GM19468 (cell line): ENCODE measurements at regions not wholly inside any gene's neighbourhood (a gene's known extent, or its start where the extent isn't known, plus 50 kb on each side); places are given as distances from the start of the nearest gene placed in this dataset.
"Not testable (repeated sequence)": the region's sequence is repeated elsewhere in the genome, so short reads cannot be mapped to it uniquely, and the experiment has no call there.

Source experiments
- ATAC-seq: cut with Tn5 transposase; IDR thresholded peaks from one replicate; pipeline ENCODE4 v1.9.1; 2021; ENCODE audit warnings: mild to moderate bottlenecking, moderate library complexity, moderate number of reproducible peaks; ENCODE audit not compliant: unreplicated experiment; ENCODE audit errors: extremely low read depth

DNA sequence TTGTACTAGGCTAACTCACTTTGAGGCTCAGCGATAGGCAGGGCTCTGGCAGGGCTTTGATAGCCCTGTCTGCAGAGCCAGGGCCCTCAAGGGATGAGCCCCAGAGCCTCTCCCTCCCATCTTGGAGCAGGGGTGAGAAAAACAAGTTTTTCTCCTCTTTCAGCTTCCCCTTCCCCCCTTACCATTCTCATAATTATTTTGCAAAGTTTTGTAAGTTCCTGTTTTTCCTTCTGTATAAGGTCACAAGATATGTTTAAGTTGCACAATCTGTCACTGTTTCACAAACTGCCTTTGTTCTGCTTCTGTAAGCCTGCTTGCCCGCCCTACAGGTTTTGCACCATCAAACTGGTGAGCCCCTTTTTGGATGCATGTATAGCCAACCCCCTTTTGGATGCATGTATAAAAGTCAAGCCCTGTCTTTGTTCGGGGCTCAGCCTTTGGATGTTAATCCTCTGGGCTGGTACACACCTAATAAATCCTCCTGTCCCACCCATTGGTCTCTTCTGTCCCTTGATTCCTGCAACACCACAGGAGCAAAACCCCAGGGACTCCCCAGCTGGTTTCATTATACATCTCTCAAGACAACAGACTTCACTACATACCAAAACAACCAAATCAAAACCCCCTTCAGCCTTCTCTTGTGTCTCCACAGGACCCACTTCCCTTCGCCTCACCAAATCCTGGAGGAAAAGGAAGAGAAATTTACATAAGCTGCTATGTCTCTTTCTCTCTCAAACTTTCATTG is 52.5 kb upstream of the RESF1 start:
- no peak for ATAC-seq

DNA sequence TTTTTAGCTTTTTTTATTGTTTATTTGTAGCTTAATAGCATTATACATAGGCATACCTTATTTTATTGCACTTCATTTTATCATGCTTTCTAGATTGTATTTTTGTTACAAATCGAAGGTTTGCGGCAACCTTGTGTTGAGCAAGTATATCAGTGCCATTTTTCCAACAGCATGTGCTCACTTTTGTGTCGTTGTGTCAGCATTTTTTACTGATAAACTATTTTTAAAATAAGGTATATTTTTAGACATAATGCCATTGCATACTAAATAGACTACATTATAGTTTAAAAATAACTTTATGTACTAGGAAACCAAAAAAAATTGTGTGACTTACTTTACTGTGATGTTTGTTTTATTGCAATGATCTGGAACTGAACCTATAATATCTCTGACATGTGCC is 56.2 kb upstream of the RESF1 start:
- no peak for ATAC-seq

DNA sequence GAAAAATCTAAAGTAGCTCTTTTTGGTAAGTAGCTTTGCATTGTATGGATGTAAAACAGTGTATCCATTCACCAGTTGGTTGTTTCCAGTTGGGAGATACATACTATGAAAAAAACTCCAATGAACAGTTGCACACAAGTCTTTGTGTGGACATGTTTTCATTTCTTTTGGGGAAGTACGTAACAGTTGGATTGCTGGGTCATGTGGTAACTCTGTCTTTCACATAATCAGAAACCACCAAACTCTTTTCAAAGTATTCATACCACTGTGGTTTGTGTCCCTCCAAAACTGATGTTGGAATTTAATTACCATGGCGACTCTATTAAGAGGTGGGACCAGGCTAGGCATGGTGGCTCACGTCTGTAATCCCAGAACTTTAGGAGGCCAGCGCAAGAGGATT is 58.9 kb upstream of the RESF1 start:
- no peak for ATAC-seq

DNA sequence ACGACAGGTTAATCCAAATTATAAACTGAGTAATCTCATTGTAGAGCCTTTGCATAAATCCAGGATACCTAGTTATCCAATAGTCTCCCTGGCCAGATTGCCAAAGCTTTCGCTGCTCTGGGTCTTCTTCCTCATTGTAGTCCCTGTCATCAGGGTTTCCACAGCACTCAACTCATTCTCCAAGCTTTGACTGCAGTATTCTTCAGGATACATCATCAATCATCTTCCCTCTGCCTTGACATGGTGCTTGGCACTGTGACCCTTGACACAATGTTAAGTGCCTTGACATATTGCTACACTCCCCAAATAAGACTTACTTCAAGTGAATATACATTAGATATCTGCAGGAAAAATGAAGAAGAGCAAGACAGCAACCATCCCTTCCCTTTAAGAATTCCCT is 60.1 kb upstream of the RESF1 start:
- no peak for ATAC-seq

DNA sequence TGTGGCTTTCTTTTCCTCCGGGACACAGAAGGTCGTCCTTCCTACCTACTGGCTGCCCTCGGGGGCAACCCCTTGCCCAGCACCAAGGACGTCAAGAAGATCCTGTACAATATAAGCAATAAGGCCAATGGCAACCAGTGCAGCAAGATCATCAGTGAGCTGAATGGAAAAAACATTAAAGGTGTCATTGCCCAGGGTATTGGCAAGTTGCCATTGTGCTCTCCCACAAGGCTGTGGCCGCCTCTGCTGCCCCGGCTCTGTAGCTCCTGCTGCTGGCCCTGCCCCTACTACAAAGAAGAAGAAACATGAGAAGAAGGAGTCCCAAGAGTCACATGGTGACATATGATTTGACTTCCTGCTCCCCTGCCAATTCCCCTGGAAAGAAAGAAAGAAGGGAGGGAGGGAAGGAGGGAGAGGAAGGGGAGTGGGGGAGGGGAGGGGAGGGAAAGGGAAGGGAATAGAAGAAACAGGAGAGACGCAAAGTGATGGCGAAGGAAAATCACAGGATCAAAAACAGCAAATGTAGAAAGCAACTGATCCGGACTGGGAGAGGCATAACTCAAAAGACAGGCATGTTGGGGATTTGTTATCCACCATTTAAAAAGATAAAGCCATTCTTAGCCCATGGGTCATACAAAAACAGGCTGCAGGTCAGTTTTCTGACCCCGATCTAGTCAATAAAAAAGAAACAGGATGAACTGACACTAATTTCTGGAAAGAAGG is 61.3 kb upstream of the RESF1 start:
- no peak for ATAC-seq

DNA sequence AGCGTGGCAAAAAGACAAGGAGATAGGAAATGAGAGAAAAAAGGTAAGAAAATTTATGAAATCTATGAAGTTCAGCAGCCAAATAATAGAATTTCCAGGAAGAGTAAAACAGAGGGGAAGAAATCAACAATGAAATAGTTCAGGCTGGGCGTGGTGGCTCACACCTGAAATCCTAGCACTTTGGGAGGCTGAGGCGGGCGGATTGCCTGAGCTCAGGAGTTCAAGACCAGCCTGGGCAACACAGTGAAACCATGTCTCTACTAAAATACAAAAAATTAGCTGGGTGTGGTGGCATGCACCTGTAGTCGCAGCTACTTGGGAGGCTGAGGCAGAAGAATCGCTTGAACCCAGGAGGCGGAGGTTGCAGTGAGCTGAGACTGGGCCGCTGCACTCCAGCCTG is 62.1 kb upstream of the RESF1 start:
- ATAC-seq: not testable (repeated sequence)

DNA sequence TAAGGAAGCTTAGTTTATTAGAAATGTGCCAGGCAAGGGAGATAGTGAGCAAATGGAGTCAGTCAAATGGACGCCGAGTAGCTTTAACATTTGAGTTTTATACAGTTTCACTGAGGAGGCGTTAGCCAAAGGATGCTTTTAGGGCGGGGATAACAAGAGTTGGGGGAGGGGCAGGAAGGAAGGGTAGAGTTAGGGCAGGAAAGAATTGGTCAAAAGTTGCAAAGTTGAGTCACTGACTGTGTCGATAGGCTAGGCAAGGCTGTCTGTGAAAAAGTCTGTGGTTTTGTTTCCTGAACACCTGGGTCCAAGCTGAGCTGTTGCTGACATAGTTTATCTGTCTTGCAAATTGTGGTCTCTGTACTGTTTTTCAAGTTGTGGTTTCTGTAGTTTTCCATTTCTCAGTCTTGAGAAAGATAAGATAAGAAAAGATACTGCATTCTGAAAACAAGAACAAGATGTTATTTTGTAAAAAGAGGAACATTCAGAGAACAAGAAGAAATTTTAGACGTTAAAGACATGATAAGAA is 62.6 kb upstream of the RESF1 start:
- peak; percentile 97 for ATAC-seq

DNA sequence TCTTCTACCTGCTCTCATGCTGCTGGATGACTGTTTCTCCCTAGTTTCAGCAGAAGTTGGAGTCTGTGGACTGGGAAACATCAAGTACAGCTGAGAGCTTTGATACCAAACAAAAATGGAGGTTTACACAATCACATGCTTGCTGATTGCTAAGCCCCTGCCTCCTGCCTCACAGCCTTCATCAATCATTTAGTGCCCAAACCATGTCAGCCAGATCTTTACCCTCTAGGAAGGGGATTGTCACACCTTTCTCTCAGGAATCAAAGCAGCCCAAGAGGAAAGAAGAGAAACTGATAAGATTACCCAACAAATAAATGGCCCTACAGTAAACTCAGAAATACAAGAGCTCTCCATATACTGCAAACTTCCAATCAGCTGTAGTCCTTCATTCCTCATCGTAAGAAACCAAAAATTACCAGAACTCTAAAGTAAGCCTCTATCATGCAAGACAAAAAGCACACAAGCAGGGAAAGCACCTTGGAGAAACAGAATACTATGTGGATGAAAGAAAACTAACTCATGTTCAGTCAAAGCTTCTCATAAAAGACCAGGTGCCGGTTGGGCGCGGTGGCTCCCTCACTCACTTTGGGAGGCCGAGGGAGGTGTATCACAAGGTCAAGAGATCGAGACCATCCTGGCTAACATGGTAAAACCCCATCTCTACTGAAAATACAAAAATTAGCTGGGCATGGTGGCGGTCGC is 63.6 kb upstream of the RESF1 start:
- ATAC-seq: no peak

DNA sequence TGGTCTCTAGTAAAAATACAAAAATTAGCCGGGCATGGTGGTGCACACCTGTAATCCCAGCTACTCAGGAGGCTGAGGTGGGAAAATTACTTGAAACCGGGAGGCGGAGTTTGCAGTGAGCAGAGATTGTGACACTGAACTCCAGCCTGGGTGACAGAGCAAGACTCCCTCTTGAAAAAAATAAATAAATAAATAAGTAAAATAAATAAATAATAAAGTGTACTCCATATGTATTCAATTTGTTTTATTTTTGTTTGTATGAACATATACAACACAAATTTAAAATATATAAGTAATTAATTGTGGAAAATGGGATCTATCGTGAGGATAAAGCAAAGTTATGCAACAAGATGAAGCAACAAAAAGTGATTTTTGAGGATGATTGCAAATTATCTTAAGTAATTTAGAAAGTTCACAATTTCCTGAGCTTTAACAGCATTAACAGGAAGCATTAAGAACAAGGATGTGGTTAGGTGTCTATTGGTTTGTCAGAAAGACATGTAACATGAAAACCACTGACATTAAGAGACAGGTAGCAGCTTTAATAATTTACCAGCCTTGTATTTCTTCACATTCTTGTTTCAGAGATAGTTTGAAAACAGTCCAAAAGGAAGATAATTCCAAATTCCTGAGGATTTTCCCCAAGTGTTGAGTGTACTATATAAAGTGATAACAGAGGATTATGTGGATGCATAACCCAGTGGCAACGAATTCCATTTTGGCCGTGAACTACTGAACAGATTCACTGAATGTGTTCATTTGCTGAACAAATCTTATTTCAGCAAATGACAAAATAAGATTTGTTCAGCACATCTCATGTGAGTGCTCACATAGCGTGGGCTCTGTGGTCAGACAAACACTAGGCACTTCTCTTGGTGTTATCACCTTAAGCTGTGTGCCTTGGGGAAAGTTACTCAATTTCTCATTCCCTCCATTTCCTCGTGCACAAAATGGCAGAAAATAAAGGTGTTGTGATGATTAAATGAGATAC is 68.6 kb upstream of the RESF1 start:
- ATAC-seq: no peak

DNA sequence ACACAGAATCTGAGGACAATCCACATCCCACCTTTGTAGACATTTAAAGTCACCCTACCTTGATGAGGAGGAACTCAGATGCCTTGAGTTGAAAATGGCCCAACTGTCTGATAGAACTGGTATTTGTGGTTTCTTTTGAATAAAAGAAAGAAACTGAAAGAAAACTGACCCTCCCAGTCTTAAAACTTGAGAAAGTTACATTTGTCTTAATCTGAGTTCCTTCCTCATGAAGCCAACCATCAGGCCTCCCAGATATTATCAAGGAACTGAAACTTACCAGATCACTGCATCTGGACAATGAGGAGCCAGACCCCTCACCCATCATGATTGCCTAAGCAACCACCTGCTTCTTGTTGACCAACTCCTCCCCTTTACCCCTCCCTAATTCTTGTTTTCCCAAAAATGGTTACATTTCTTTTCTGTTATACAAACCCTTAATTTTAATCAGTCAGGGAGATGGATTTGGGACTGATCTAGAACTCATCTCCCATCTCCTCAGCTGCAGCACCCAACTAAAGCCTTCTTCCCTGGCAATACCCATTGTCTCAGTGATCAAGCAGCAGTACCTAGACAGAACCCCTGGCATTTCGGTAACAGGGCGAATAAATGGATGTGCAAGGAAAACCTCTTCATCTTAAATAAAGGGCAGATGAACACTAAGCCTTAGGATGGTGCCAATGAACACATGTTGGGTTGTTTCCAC is 72.0 kb upstream of the RESF1 start:
- no peak for ATAC-seq

DNA sequence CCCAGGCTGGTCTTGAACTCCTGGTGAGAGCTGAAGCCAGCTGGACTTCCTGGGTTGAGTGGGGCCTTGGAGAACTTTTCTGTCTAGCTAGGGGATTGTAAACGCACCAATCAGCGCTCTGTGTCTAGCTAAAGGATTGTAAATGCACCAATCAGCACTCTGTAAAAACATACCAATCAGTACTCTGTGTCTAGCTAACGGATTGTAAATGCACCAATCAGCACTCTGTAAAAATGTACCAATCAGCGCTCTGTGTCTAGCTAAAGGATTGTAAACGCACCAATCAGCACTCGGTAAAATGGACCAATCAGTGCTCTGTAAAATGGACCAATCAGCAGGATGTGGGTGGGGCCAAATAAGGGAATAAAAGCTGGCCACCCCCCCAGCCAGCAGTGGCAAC is 76.5 kb upstream of the RESF1 start:
- ATAC-seq: not testable (repeated sequence)

DNA sequence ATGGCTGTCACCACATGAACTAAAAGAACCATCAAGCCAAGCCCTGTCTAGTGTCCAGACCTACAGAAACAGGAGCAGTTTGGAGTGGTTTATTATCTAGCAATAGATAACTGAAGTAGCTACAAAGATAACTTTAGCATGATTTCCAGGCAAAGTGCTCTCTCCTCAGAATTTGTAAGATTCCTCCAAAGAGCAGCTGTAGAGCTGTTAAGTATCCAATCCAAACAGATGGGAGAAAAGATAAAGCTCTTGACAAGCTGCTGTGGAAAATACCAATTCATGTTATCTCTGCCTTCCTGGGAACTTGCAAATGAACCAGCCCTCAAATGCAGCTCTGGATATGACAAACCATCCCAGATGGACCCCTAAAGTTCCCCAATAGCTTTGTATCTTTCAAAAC is 78.9 kb upstream of the RESF1 start:
- no peak for ATAC-seq

DNA sequence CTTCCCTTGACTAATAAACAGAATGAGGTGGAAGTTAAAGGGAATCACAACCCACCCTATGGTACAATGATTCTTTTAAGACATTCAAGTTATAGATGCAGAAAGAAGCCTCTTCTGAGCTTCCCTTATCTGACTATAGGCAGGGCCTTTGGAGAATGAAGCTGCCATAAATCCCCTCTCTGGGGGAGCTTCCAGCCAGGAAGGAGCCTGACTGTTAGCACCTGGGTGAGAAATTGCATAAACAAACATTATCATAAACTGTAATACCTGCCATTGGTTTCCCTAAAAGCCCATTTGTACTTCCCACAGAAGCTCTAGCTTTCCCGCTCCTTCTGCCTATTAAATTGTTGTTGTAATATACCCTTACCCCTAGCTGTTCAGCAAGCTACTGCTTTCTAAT is 81.3 kb upstream of the RESF1 start:
- no peak for ATAC-seq

DNA sequence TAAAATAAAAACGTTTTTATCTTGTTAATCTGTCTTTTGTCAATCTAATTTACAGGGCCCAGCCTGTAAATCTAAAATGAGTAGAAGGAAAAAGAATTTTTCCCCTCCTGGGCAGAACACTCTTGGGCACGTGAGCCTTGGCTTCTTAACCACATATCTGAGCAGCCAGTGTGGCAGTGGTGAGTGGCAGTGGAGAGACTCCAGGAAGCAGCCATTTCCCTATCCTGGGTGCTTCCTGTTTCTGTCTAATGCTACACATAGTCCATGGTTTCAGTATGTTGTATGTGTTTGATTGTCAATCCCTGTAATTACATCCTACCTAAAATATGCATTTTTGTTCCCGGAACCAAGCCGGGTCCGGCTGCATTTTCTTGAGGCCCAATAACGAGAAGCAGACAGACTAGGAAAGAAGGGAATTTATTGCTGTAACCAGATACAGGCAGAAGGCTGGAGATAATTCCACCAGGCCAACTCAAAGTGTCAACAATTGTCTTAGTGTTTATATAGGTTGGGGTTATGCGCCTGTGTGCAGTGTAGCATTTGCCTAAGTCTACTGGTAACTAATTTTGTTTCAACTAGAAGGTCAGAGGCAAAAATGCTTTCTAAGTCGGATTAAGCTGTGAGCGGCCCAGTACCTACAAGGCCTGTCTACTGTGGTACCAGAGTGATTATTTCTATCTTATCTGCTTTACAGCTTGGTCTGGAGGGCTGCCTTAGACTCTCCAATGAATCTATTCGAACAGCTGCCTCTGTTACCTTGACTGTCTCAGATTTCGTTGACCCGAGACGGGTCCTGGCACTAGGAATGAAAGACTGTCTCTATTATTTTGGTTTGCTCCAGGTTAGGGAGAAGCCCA is 82.4 kb upstream of the RESF1 start:
- ATAC-seq: no peak

DNA sequence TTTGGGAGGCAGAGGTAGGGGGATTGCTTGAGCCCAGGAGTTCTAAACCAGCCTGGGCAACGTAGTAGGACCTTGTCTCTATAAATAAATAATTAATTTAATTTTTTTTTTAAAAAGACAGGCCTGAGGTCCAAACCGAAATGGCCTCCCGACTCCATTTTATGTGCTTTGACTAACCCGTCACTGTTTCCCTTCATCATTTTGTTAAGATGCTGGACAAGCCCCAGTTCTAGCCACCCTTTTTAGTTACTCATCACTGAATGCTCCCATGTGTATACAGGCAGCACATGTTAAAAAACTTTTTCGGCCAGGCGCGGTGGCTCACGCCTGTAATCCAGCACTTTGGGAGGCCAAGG is 83.6 kb upstream of the RESF1 start:
- no peak for ATAC-seq

DNA sequence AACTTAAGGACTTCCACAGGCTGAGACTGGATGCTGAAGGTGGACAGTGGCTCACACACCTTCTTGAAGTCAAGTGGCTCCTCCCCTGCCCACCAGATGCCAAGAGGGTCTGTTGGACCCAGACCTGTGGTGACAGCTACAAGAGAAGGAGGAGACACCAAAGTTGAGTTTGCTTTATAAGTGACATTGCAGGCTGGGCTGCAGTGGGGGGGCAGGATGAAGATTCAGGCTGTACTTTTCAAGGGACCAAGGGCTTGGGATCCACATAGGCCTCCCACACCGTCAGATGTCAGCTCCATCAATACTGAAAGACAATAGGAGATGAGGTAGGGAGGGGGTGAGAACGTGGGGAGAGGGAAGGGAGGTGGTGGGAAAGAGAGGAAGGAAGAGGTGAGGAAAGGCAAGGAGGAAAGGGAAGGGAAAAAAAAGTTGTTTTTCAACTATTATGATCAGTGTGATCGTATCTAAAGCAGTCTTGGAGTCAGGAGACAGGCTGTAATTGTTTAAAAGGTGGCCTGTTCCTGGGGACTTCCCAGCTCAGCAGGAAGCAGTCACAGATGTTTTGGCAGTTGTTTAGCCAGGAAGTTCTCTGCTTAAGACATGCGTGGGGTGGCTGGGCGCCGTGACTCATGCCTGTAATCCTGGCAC is 84.1 kb upstream of the RESF1 start:
- peak; percentile 63 for ATAC-seq

DNA sequence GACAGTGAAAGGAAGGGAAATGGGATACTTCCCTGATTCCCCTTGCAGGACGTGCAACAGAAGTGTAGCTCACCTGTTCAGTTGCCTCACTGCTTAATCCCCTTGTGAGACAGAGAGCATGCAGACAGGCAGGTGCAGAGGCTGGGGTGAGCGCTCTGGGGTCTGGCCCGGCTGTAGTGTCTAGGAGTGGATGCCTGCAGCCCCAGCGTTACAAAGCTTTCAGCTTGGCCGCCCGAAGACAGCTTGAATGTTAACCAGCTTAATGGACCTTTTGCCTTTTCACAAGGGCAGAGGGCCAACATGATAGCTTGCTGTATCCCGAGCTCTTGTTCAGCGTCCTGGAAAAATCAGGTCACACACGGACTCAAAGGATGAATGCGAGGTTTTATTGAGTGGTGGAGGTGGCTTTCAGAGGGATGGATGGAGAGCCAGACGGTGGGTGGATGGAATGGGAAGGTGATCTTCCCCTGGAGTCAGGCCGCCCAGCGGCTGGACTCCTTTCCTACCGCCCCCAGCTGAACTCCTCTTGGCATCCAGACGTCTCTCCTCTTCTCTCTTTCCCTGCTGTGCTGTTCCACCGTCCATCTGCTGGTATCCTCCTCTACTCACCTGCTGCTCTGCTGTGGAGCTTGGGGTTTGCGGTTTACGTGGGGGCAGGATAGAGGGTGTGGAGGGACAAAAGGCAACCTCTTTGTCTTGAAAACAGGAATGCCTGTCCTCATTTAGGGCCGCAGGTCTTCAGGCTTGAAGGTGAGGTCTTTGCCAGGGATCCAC is 86.2 kb upstream of the RESF1 start:
- no peak for ATAC-seq
